Cardiac fibroblast (primary cell): ENCODE measurements at regions not wholly inside any gene's neighbourhood (a gene's known extent, or its start where the extent isn't known, plus 50 kb on each side); places are given as distances from the start of the nearest gene placed in this dataset.

Experiments
- DNase-seq, 2 donors: peaks; one replicate each; pipeline versions ENCODE4 v3.0.0 to v3.0.0-alpha.2; 2010; ENCODE audit warnings: low read depth in 2 of 2
- H3K4me3 ChIP-seq, 2 donors: replicated peaks in 1 of 2; 1 replicate in 1 of 2; 2 replicates in 1 of 2; pipeline ENCODE4 v1.5.1; 2011; ENCODE audit warnings: low read depth in 2 of 2, low read length in 2 of 2, mild to moderate bottlenecking in 2 of 2, moderate library complexity in 1 of 2
- CTCF ChIP-seq: IDR thresholded peaks from one replicate; pipeline ENCODE4 v1.5.1; 2011; ENCODE audit warnings: low read depth, mild to moderate bottlenecking, low read length, inconsistent platforms

- TF ChIP-seq CTCF, result no peak
- DNase-seq, result no peak
- no peak overlapping the region for H3K4me3 ChIP-seq
Observed at GRCh38 chr5:2191972-2192371, 309.2 kb upstream of the IRX4 start.

- DNase-seq, result no peak
- no peak overlapping the region for H3K4me3 ChIP-seq
- TF ChIP-seq CTCF, result no peak
Observed at GRCh38 chr5:2190549-2190948, 307.8 kb upstream of the IRX4 start.

DNA sequence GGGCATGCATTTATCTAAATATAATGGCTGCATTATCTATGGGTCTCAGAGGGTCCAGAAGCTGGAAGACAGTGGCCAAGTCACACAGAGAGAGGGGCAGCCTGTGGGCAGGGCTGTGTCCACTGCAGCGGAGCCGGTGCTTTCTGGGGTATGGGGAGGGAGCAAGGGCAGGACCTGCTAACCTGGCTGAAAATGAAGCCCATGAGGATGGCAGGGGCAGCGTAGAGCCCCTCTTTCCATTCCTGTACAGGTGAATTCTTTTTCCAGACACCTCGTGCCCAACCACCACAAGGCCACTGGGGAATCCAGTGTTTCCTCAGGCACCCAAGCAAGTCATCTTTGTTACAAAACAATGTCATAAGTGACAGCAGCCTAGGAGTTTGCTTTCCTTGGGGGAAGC is 305.9 kb upstream of the IRX4 start:
- TF ChIP-seq CTCF, result no peak
- no peak for DNase-seq
- H3K4me3 ChIP-seq, result no peak overlapping the region

DNA sequence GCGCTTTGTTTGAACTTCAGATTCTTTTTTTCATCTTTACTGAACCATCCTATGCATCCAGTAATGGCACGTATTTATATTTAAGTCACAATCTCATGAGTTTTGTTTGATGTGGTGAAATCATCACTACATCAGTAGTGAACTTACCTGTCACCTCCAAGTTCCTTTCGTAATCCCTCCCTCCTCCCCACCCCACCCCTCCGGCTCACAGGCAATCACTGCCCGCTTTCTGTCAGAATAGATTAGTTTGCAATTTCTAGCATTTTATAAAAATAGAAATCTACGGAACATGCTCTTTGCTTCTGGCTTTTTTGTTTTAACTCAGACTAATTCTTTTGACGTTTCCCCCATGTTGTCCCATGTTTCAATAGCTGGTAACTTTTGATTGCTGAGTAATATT is 305.4 kb upstream of the IRX4 start:
- no peak for DNase-seq
- no peak overlapping the region for H3K4me3 ChIP-seq
- TF ChIP-seq CTCF, result no peak

DNA sequence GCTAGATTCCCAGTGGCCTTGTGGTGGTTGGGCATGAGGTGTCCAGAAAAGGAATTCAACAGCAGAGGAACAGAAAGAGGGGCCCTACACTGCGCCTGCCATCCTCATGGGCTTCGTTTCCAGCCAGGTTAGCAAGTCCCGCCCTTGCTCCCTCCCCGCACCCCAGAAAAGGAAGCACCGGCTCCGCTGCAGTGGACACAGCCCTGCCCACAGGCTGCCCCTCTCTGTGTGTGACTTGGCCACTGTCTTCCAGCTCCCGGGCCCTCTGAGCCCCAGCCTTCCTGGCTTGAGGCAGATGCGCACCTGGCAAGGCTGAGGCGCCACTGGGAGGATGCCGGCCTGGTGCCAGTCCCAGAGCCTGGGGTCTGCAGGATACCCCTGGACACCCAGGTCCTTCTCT is 305.0 kb upstream of the IRX4 start:
- TF ChIP-seq CTCF, result no peak
- DNase-seq, result no peak
- no peak overlapping the region for H3K4me3 ChIP-seq

- no peak for DNase-seq
- TF ChIP-seq CTCF, result no peak
Observed at GRCh38 chr5:2187156-2187555, 304.4 kb upstream of the IRX4 start.

DNA sequence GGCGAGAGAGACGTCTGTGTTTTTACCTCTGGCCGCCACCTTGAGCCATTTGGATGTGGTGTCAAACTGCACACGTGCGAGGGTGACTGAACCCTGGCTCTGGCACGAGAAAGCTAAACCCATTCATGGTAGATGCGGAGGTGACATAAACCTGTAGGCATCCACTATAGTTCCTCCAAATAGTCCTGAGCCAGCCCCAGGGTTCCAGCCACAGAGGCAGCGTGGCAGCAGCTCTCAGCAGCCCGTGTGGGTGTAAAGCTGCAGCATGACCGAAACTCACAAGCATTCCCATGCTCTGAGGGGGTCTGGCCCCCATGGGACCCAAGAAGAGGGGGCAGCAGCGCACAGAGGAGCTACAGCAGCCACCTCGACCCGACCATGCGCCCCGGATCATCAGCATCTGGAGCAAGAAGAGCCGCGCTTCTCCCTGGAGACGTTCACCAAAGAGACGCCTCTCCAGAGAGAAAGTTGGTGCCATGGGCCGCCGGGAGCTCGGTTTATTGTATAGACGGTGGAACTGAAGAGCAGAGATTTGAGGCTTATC is 303.8 kb upstream of the IRX4 start:
- no peak for TF ChIP-seq CTCF
- no peak overlapping the region for H3K4me3 ChIP-seq
- no peak for DNase-seq

More at GRCh38 chr5:2187156-2187555, 304.4 kb upstream of the IRX4 start:
- no peak overlapping the region for H3K4me3 ChIP-seq
